Right lobe of liver (tissue), 6 donors: ENCODE measurements at regions not wholly inside any gene's neighbourhood (a gene's known extent, or its start where the extent isn't known, plus 50 kb on each side); places are given as distances from the start of the nearest gene placed in this dataset.

Experiments used
- ATAC-seq, 4 donors: fragments of 200-7000 bp; cut with Tn5 transposase; one replicate each; pipeline ENCODE4 v1.9.1; 2020; ENCODE audit warnings: mild to moderate bottlenecking in 4 of 4, moderate library complexity in 4 of 4
- DNase-seq, 3 donors: peaks; one replicate each; pipeline ENCODE4 v3.0.0-alpha.2; 2020
- H3K27ac ChIP-seq, 3 donors: fragments of 200-600 bp; one replicate each; pipeline ENCODE4 v1.8.0; 2022
- H3K27me3 ChIP-seq, 2 donors: fragments of 200-600 bp; one replicate each; pipeline ENCODE4 v1.8.0; 2022
- H3K36me3 ChIP-seq, 4 donors: fragments of 200-600 bp; sonication (generic) in 1 of 4; one replicate each; pipeline versions ENCODE4 v1.5.1 to v1.8.0; 2017 to 2022; ENCODE audit warnings: control low read depth in 1 of 4
- H3K4me1 ChIP-seq, 4 donors: fragments of 200-600 bp; sonication (generic) in 1 of 4; one replicate each; pipeline versions ENCODE4 v1.5.1 to v1.8.0; 2017 to 2022; ENCODE audit warnings: control low read depth in 1 of 4
- H3K4me3 ChIP-seq, 3 donors: fragments of 200-600 bp; one replicate each; pipeline ENCODE4 v1.8.0; 2022
- H3K9me3 ChIP-seq, 4 donors: fragments of 200-600 bp; sonication (generic) in 1 of 4; one replicate each; pipeline versions ENCODE4 v1.5.1 to v1.8.0; 2017 to 2022; ENCODE audit warnings: control low read depth in 1 of 4
- POLR2A ChIP-seq: fragments of 450-650 bp; IDR thresholded peaks from one replicate; pipeline ENCODE4 v1.6.1; 2017; ENCODE audit warnings: antibody characterized with exemption, mild to moderate bottlenecking
- WGBS: methylation state at CpG from one replicate; pipeline ENCODE4 v1.1.6; 2018; ENCODE audit warnings: low coverage, low lambda C conversion rate; ENCODE audit not compliant: insufficient coverage; ENCODE audit errors: missing lambda C conversion rate; 5-methylcytosine and 5-hydroxymethylcytosine counted together
- intact Hi-C, 2 donors: fragments of 100-400 bp; cut with DNase I; formaldehyde crosslinking; loops; one replicate each; pipeline versions ENCODE4 v1.11.2 to v1.14.1; 2022
- TF ChIP-seq, protein P1 (sequence below), 4 donors: fragments of 200-600 bp in 3 of 4; fragments of 450-650 bp in 1 of 4; IDR thresholded peaks; one replicate each; pipeline versions ENCODE4 v1.5.1 to v1.8.0; 2016 to 2022; ENCODE audit warnings: antibody characterized with exemption in 4 of 4, mild to moderate bottlenecking in 2 of 4
- donor health status: DM: no; HTN: yes; CAD: no.
- donor health status: DM: no; HTN: no; CAD: no.
- donor health status: DM: no; HTN: no; CAD: no.
- donor health status: DM: no; HTN: yes; CAD: no.
- donor health status: DM: no; HTN: yes; CAD: no.

DNA sequence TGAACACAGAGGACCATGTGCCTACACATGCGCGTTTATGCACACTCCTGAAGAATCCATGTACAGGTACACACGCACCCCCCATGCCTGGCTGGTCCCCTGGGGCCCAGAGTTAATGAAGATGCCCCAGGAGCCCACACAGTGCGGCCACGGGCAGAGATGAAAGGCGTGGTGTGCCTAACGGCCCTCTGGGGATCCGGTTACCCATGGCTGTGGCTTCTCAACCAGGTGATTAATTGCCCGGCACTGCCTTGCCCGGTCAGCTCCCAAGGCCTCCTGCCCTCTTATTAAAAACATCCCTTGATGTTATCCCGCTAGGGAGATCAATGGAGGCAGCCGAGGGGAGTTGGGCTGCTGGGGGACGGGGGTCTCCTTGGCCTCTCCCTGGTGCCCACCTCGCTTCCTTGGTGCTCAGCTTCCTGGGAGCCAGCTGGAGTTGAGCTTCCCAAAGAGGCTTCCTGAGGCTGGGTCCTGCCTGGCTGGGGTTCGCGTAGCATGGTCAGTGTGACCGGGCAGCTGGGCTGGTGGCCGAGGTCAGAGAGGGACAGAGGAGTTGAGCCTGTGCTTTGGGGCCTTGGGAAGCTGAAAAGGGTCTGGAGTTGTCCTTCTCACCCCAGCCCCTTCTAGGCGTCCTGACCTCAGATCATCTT is 75.0 kb upstream of the WNT4 start:
- intact Hi-C loops, result no loop called here
- Histone ChIP-seq H3K27ac (no peak overlapping the region), H3K9me3 (no peaks in the 10 kb centered on the region), H3K4me3 (no peak overlapping the region), H3K4me1 (no peaks in the 10 kb centered on the region), H3K27me3 (peaks cover 1 to 9% of the 10 kb centered on the region in 2 donors), H3K36me3 (no peaks in the 10 kb centered on the region)
- ATAC-seq (no peak), DNase-seq (peak in 2 of 3 donors; percentile 25 to 45)
- WGBS, result 57% methylated on average over 4 of the region's 19 CpGs
- TF ChIP-seq POLR2A, result no peak

DNA sequence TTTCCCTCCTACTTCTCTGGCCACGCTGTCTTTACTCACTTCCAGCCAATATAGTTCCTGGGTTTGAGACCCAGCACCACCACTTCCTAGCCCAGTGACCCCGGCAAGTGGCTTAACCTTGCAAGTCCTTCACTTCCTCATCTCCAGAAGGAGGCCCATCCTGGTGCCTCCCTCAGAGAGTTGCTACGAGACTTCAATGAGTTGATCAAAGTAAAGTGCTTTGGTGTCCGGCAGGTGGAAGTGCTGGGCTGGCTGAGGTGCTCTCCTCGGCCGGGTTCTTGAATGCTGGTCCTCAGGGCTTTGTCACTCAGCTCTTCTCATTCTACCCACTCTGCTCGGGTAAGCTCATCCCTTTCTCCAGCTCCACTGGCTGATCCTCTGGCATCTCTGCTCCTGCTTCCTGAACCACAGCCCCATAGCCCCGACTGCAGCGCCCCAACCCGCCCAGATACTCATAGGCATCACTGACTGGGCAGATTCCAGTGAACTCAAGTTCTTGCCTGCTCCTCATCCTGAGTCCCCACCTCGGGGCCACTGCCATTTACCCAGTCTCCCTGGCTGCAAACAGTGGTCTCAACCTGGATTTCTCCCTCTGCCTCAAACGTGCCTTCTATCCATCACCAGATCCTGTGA is 75.8 kb upstream of the WNT4 start:
- Histone ChIP-seq H3K36me3 (no peaks in the 10 kb centered on the region), H3K4me1 (no peaks in the 10 kb centered on the region), H3K9me3 (no peaks in the 10 kb centered on the region), H3K27me3 (peaks cover 0 to 8% of the 10 kb centered on the region in 2 donors), H3K27ac (no peak overlapping the region), H3K4me3 (no peak overlapping the region)
- 60% methylated on average over 4 of the region's 12 CpGs for WGBS
- intact Hi-C loops, result no loop called here
- TF ChIP-seq, protein P1, sequence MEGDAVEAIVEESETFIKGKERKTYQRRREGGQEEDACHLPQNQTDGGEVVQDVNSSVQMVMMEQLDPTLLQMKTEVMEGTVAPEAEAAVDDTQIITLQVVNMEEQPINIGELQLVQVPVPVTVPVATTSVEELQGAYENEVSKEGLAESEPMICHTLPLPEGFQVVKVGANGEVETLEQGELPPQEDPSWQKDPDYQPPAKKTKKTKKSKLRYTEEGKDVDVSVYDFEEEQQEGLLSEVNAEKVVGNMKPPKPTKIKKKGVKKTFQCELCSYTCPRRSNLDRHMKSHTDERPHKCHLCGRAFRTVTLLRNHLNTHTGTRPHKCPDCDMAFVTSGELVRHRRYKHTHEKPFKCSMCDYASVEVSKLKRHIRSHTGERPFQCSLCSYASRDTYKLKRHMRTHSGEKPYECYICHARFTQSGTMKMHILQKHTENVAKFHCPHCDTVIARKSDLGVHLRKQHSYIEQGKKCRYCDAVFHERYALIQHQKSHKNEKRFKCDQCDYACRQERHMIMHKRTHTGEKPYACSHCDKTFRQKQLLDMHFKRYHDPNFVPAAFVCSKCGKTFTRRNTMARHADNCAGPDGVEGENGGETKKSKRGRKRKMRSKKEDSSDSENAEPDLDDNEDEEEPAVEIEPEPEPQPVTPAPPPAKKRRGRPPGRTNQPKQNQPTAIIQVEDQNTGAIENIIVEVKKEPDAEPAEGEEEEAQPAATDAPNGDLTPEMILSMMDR (IDR thresholded peaks at IDR 0.05), result no peak
- no peak for TF ChIP-seq POLR2A
- ATAC-seq (no peak), DNase-seq (peak in 2 of 3 donors; percentile 28 to 39)

DNA sequence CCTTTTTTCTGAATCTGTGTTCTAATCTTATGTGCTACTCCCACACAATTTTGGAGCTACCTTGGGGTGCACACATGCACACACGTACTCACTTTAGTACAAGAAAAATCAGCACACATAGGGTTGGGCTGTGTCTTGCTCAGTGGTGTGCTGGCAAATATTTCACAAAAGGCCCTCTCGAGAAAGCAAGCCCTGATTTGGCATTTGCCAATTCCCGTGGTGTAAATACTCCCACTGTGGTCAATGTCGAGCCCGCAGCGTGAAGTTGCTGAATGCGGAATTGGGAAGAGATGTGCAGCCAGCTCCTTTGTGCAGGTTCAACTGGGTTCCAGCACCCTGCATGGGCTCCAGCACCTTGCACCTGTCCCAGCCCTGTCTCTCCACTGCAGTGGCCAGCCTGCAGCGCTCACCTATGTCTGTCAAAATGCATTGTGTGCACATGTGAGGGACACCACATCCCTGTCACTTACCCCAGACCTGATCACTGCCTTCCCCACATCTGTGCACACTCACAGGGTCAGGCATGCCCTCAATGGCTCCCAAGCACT is 78.4 kb upstream of the WNT4 start:
- H3K27me3 ChIP-seq, result no peaks in the 10 kb centered on the region
- no peaks in the 10 kb centered on the region for H3K9me3 ChIP-seq
- DNase-seq (peak in 1 of 3 donors; percentile 27), ATAC-seq (no peak)
- intact Hi-C loops, result no loop called here
- no peak overlapping the region for H3K4me3 ChIP-seq
- 81% methylated on average over 2 of the region's 8 CpGs for WGBS
- no peaks in the 10 kb centered on the region for H3K36me3 ChIP-seq
- TF ChIP-seq, protein P1 (IDR thresholded peaks at IDR 0.05), result no peak
- no peak for TF ChIP-seq POLR2A
- H3K4me1 ChIP-seq, result no peaks in the 10 kb centered on the region
- H3K27ac ChIP-seq, result no peak overlapping the region

DNA sequence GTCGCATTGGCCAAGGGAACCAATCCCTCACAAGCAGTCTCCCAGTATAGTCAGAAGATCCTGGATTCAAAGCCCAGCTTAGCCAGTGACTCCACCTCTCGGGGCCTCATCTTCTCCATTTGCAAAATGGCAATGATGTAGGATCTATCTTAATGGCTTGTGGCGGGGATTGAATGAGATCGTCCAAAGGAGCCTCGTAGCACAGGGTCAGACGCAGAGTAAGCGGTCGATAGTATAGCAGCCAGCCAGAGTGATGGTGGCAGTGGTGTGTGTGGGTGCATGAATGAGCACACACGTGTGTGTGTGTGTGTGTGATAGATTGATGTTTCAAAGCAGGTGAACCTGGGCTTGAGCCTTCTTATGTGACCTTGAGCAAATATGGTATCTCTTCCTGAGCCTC is 79.8 kb upstream of the WNT4 start:
- Histone ChIP-seq H3K27ac (no peak overlapping the region), H3K27me3 (no peaks in the 10 kb centered on the region), H3K4me3 (no peak overlapping the region), H3K36me3 (no peaks in the 10 kb centered on the region), H3K9me3 (no peaks in the 10 kb centered on the region), H3K4me1 (no peaks in the 10 kb centered on the region)
- TF ChIP-seq POLR2A, result no peak
- TF ChIP-seq, protein P1 (IDR thresholded peaks at IDR 0.05), result no peak
- intact Hi-C loops, result no loop called here
- DNase-seq, result no peak
- 71% methylated on average over 6 of the region's 9 CpGs for WGBS
- no peak for ATAC-seq

DNA sequence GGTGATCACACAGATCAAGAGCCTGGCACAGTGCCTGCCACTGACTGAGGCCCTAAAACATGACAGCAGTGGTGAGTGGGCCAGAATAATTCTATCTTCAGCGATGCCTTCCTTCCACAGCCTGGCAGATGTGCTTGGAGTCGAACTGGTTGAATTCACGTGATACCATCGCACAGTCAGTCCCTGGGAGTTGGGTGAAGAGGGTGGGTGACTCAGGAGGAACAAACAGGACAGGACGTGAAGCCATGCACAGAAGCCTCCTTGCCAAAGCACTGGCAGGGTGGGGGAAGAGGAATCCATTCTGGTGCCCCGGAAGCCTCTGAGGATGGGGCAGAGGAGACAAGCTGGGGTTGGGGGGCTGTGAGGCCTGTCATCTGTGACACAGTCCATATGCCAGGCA is 80.3 kb upstream of the WNT4 start:
- peak in 1 of 3 donors; percentile 10 for DNase-seq
- WGBS, result 40% methylated on average over 2 of the region's 6 CpGs

More for the DNA sequence above, 80.3 kb upstream of the WNT4 start:
- intact Hi-C loops, result no loop called here
- Histone ChIP-seq H3K4me1 (no peaks in the 10 kb centered on the region), H3K27me3 (no peaks in the 10 kb centered on the region), H3K36me3 (no peaks in the 10 kb centered on the region), H3K4me3 (no peak overlapping the region), H3K27ac (no peak overlapping the region), H3K9me3 (no peaks in the 10 kb centered on the region)
- TF ChIP-seq, protein P1 (IDR thresholded peaks at IDR 0.05), result no peak
- TF ChIP-seq POLR2A, result no peak
- no peak for ATAC-seq
